Omental fat pad (tissue), 3 donors: ENCODE measurements at regions not wholly inside any gene's neighbourhood (a gene's known extent, or its start where the extent isn't known, plus 50 kb on each side); places are given as distances from the start of the nearest gene placed in this dataset.
A peak's percentile ranks its signal among the peaks of the same experiment; 100 is the strongest.

Experiments used
- ATAC-seq: fragments of 150-250 bp; one replicate; pipeline ENCODE4 v1.9.1; 2016; ENCODE audit warnings: mild to moderate bottlenecking, moderate library complexity; ENCODE audit not compliant: low FRiP score
- DNase-seq: peaks from one replicate; pipeline ENCODE4 v3.0.0-alpha.2; 2019; ENCODE audit warnings: low spot score
- TF ChIP-seq, protein P1 (sequence below), 3 donors: fragments of 450-650 bp; IDR thresholded peaks; one replicate each; pipeline ENCODE4 v1.5.1; 2016 to 2017; ENCODE audit warnings: antibody characterized with exemption in 3 of 3, mild to moderate bottlenecking in 3 of 3, moderate library complexity in 2 of 3

GRCh38 chr12:91861554-91861953 is 284.1 kb downstream of the BTG1 start:
- ATAC-seq (no peak), DNase-seq (no peak)
- TF ChIP-seq, protein P1, sequence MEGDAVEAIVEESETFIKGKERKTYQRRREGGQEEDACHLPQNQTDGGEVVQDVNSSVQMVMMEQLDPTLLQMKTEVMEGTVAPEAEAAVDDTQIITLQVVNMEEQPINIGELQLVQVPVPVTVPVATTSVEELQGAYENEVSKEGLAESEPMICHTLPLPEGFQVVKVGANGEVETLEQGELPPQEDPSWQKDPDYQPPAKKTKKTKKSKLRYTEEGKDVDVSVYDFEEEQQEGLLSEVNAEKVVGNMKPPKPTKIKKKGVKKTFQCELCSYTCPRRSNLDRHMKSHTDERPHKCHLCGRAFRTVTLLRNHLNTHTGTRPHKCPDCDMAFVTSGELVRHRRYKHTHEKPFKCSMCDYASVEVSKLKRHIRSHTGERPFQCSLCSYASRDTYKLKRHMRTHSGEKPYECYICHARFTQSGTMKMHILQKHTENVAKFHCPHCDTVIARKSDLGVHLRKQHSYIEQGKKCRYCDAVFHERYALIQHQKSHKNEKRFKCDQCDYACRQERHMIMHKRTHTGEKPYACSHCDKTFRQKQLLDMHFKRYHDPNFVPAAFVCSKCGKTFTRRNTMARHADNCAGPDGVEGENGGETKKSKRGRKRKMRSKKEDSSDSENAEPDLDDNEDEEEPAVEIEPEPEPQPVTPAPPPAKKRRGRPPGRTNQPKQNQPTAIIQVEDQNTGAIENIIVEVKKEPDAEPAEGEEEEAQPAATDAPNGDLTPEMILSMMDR (IDR thresholded peaks at IDR 0.05) = no peak

- DNase-seq = no peak
- no peak for ATAC-seq
These were observed 286.3 kb downstream of the BTG1 start for GRCh38 chr12:91859347-91859746.

GRCh38 chr12:91857813-91858542 is 287.7 kb downstream of the BTG1 start:
- TF ChIP-seq, protein P1 (IDR thresholded peaks at IDR 0.05) = no peak
- DNase-seq (no peak), ATAC-seq (no peak)

More at GRCh38 chr12:91859347-91859746, 286.3 kb downstream of the BTG1 start:
- TF ChIP-seq, protein P1 (IDR thresholded peaks at IDR 0.05) = no peak

- no peak for DNase-seq
- peak; percentile 93 for ATAC-seq
These were observed 290.9 kb downstream of the BTG1 start for GRCh38 chr12:91854725-91855124.

GRCh38 chr12:91853350-91854127 is 292.1 kb downstream of the BTG1 start:
- DNase-seq (no peak), ATAC-seq (no peak)
- TF ChIP-seq, protein P1 (IDR thresholded peaks at IDR 0.05) = no peak

More at GRCh38 chr12:91854725-91855124, 290.9 kb downstream of the BTG1 start:
- TF ChIP-seq, protein P1 (IDR thresholded peaks at IDR 0.05) = no peak

DNA sequence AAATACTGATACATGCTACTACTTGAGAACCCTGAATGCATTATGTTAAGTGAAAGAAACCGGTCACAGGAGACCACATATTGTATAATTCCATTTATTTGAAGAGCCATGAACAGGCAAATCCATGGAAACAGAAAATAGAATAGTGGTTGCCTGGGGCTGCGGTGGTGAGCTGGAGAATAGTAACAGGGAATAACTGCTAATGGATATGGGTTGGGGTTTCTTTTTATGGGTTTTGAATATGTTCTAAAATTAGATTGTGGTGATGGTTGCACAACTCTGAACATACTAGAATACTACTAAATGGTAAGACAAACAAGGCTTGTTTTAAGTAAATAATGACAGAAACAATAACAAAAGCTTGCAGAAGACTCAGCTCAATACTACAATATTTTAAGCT is 293.0 kb downstream of the BTG1 start:
- no peak for DNase-seq
- TF ChIP-seq, protein P1 (IDR thresholded peaks at IDR 0.05) = no peak
- no peak for ATAC-seq
